Lower lobe of right lung (tissue), 2 donors: ENCODE measurements at regions not wholly inside any gene's neighbourhood (a gene's known extent, or its start where the extent isn't known, plus 50 kb on each side); places are given as distances from the start of the nearest gene placed in this dataset.

Source experiments
- ATAC-seq, 2 donors: fragments of 200-7000 bp; cut with Tn5 transposase; one replicate each; pipeline ENCODE4 v1.9.1; 2020 to 2022; ENCODE audit warnings: mild to moderate bottlenecking in 2 of 2, moderate library complexity in 2 of 2
- DNase-seq: peaks from one replicate; pipeline ENCODE4 v3.0.0-alpha.2; 2020
- H3K27ac ChIP-seq: fragments of 200-600 bp; one replicate; pipeline ENCODE4 v1.8.0; 2022
- H3K27me3 ChIP-seq: fragments of 200-600 bp; one replicate; pipeline ENCODE4 v1.8.0; 2022; ENCODE audit warnings: low read depth
- H3K36me3 ChIP-seq: fragments of 200-600 bp; one replicate; pipeline ENCODE4 v1.8.0; 2022; ENCODE audit warnings: mild to moderate bottlenecking
- H3K4me1 ChIP-seq: fragments of 200-600 bp; one replicate; pipeline ENCODE4 v1.8.0; 2022
- H3K4me3 ChIP-seq: fragments of 200-600 bp; one replicate; pipeline ENCODE4 v1.8.0; 2022; ENCODE audit warnings: mild to moderate bottlenecking
- H3K9me3 ChIP-seq: fragments of 200-600 bp; one replicate; pipeline ENCODE4 v1.8.0; 2022
- CTCF ChIP-seq: fragments of 200-600 bp; IDR thresholded peaks from one replicate; pipeline ENCODE4 v1.8.0; 2022; ENCODE audit warnings: antibody characterized with exemption, mild to moderate bottlenecking
- intact Hi-C: fragments of 100-400 bp; cut with DNase I; formaldehyde crosslinking; loops from one replicate; pipeline ENCODE4 v1.11.0; 2022
- donor health status: DM: no; HTN: yes; CAD: no; lungs with severe emphysema.

- H3K27me3 ChIP-seq, result no peaks in the 10 kb centered on the region
- H3K36me3 ChIP-seq, result no peaks in the 10 kb centered on the region
- ATAC-seq (no peak), DNase-seq (no peak)
- no peaks in the 10 kb centered on the region for H3K4me1 ChIP-seq
- intact Hi-C loops, result no loop called here
- H3K4me3 ChIP-seq, result no peak overlapping the region
- no peak overlapping the region for H3K27ac ChIP-seq
- TF ChIP-seq CTCF, result no peak
- no peaks in the 10 kb centered on the region for H3K9me3 ChIP-seq
Observed at GRCh38 chr5:117881426-117882230, 1106.7 kb downstream of the DTWD2 start.

DNA sequence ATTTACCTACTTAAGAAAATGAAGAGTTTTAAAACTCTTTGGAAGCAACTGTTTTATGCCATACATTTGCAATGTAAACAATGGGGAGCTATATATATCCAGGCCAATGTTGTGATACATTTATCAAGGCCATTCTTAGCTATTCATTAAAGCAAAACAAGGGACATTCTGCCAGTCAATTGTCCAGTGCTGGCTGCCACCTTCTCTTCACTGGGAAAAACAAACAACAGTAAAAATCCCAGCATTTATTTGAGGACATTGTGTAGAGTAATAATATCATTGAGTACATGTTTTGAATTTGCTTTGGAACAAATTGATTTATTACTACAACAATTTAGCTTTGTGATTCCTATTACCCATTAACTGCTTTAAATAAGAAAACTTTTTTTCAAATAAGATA is 1107.4 kb downstream of the DTWD2 start:
- Histone ChIP-seq H3K27ac (no peak overlapping the region), H3K9me3 (no peaks in the 10 kb centered on the region), H3K36me3 (no peaks in the 10 kb centered on the region), H3K27me3 (no peaks in the 10 kb centered on the region), H3K4me3 (no peak overlapping the region), H3K4me1 (no peaks in the 10 kb centered on the region)
- DNase-seq, result no peak
- ATAC-seq, result no peak
- TF ChIP-seq CTCF, result no peak
- intact Hi-C loops, result no loop called here

- DNase-seq (no peak), ATAC-seq (no peak)
- TF ChIP-seq CTCF, result no peak
- Histone ChIP-seq H3K36me3 (no peaks in the 10 kb centered on the region), H3K4me1 (no peaks in the 10 kb centered on the region), H3K27me3 (no peaks in the 10 kb centered on the region), H3K9me3 (no peaks in the 10 kb centered on the region), H3K27ac (no peak overlapping the region), H3K4me3 (no peak overlapping the region)
- intact Hi-C loops, result no loop called here
Observed at GRCh38 chr5:117877731-117878130, 1110.6 kb downstream of the DTWD2 start.

DNA sequence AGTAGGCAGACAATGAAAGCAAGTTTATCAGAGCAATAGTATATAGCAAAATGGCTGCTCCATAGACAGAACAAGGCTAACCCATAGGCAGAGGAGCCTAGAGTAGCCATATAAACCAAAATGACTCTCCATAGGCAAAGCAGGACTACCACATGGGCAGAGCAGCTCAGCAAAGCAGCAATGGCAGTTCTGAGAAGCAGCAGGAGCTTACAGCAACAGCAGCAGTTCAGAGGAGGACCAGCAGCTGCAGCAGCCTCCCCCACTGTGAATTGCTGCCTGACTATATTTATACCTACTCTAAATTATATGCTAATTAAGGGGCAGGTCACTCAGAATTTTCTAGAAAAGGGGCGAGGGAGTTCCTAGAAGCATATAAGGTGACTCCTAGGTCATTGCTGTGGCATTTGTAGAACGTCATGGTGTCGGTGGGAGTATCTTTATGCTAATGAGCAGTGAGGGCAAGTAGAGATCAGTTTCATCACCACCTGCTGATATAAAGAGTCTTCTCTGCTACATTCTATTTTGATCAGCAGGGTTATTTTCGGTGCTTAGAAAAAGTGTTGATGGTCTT is 1115.5 kb downstream of the DTWD2 start:
- DNase-seq (no peak), ATAC-seq (no peak)
- Histone ChIP-seq H3K36me3 (no peaks in the 10 kb centered on the region), H3K4me1 (no peaks in the 10 kb centered on the region), H3K27ac (no peak overlapping the region), H3K4me3 (no peak overlapping the region), H3K27me3 (no peaks in the 10 kb centered on the region), H3K9me3 (no peaks in the 10 kb centered on the region)
- intact Hi-C loops, result no loop called here
- TF ChIP-seq CTCF, result no peak

- no peak for TF ChIP-seq CTCF
- no peaks in the 10 kb centered on the region for H3K36me3 ChIP-seq
- no peak overlapping the region for H3K27ac ChIP-seq
- no peaks in the 10 kb centered on the region for H3K4me1 ChIP-seq
- ATAC-seq (no peak), DNase-seq (no peak)
- no peaks in the 10 kb centered on the region for H3K27me3 ChIP-seq
- intact Hi-C loops, result no loop called here
- H3K9me3 ChIP-seq, result no peaks in the 10 kb centered on the region
- no peak overlapping the region for H3K4me3 ChIP-seq
Observed at GRCh38 chr5:117869596-117869995, 1118.8 kb downstream of the DTWD2 start.
